IPS-18a (cell line): ENCODE measurements at regions not wholly inside any gene's neighbourhood (a gene's known extent, or its start where the extent isn't known, plus 50 kb on each side); places are given as distances from the start of the nearest gene placed in this dataset.

Experiments
- H3K27ac ChIP-seq: one replicate; pipeline ENCODE4 v1.5.1; 2013; ENCODE audit warnings: low read length
- H3K27me3 ChIP-seq: one replicate; pipeline ENCODE4 v1.6.1; 2013; ENCODE audit warnings: mild to moderate bottlenecking, low read length; ENCODE audit not compliant: control insufficient read depth, insufficient read depth
- H3K36me3 ChIP-seq: one replicate; pipeline ENCODE4 v1.6.1; 2013; ENCODE audit warnings: low read depth, low read length; ENCODE audit not compliant: control insufficient read depth
- H3K4me1 ChIP-seq: one replicate; pipeline ENCODE4 v1.6.1; 2013; ENCODE audit warnings: low read depth, low read length; ENCODE audit not compliant: control insufficient read depth
- H3K4me3 ChIP-seq: one replicate; pipeline ENCODE4 v1.5.1; 2013; ENCODE audit warnings: low read length
- H3K9ac ChIP-seq: one replicate; pipeline ENCODE4 v1.6.1; 2013; ENCODE audit warnings: mild to moderate bottlenecking, low read length, moderate library complexity
- H3K9me3 ChIP-seq: one replicate; pipeline ENCODE4 v1.6.1; 2013; ENCODE audit warnings: low read depth, low read length; ENCODE audit not compliant: control insufficient read depth

DNA sequence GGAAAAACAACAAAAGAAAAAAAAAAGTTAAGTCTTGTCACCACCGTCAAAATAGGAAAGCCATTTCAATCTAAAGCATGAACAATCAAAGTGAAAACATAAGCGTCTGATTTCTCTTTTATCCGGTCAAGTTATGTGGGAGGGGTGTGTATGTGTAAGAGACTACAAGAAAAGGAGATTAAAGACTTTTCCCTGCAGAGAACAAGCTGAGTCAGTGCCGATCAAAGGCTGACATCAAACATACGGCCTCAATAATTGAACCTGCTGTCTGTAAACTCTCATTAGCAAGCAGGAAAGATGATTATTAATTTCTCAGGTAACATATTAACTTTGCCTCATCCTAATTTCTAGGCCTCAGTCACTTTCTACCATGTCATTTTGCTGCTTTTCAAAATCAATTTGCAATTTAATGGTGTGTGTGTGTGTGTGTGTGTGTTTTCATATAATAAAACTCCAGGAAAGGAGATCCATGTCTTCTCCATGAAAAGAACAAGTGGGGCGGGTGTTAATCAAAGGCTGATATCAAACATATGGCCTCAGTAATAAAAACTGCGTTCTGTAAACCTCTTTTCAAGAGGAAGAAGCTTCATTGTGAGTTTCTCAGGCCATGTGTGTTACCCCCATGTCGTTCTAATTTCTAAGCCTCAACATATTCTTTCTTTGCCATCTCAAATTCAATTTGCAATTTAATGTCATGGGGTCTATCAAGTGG is 649.1 kb upstream of the SORCS1 start:
- no peaks in the 10 kb centered on the region for H3K9me3 ChIP-seq
- H3K27ac ChIP-seq = no peak overlapping the region
- H3K36me3 ChIP-seq = no peaks in the 10 kb centered on the region
- no peak overlapping the region for H3K9ac ChIP-seq
- no peaks in the 10 kb centered on the region for H3K4me1 ChIP-seq
- H3K27me3 ChIP-seq = no peaks in the 10 kb centered on the region
- no peak overlapping the region for H3K4me3 ChIP-seq

DNA sequence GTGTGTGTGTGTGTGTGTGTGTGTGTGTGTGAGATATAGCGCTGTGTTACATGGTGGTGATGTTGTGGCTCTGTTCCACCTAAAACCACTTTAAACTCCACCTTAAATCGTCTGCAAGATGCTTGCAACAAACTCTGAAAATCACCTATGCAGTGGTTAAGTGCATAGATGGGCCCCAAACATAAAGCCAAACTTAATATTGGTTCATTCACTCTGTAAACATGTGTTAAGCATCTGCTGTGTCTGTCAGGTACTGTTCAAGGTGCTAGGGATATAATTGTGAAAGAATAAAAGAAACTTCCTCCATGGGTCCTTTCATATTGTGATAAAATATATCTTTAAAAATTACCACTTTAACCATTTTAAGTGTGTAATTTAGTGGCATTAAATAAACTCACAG is 645.4 kb upstream of the SORCS1 start:
- Histone ChIP-seq H3K27me3 (no peaks in the 10 kb centered on the region), H3K27ac (no peak overlapping the region), H3K4me1 (no peaks in the 10 kb centered on the region), H3K4me3 (no peak overlapping the region), H3K9ac (no peak overlapping the region), H3K9me3 (no peaks in the 10 kb centered on the region), H3K36me3 (no peaks in the 10 kb centered on the region)

DNA sequence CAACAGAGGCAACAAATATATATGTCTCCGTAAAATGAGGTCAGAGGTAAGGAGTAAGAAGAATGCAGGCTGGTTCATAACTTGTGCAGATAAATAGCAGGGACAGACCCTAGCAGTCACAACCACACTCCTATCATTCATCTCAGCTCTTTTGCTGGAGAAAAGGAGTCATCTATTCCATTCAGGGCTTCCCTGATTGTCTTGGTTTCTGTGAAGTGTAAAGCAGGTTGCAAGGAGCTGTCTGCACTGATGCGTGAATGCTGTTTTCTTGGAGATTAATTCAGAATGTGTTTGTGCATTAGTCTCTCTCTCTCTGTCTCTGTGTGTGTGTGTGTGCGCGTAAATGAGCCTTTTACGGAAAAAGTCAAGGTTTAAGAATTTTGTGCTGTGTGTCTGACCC is 643.3 kb upstream of the SORCS1 start:
- no peak overlapping the region for H3K4me3 ChIP-seq
- no peaks in the 10 kb centered on the region for H3K4me1 ChIP-seq

DNA sequence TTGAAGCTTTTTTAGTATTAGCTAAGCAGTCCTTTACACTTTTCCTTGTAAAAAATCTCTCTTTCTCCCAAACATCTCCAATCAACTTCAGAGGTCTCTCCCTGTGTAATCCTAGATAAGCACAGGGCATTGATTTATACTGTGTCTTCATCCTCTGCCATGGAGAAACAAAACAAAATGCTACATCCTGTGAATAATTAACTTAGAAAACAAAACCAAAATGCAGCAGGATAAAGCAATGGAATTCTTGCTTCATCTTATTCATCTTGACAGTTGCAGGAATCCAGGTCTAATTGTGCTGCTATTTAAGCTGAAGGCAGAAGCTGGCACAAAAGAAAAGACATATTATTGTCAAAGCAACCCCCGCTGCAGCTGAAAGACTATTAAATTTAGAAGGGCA is 641.5 kb upstream of the SORCS1 start:
- no peak overlapping the region for H3K27ac ChIP-seq
- H3K4me3 ChIP-seq = no peak overlapping the region
- H3K9ac ChIP-seq = no peak overlapping the region
- H3K4me1 ChIP-seq = no peaks in the 10 kb centered on the region
- no peaks in the 10 kb centered on the region for H3K27me3 ChIP-seq
- H3K36me3 ChIP-seq = no peaks in the 10 kb centered on the region
- no peaks in the 10 kb centered on the region for H3K9me3 ChIP-seq

More for the DNA sequence above, 643.3 kb upstream of the SORCS1 start:
- H3K9me3 ChIP-seq = no peaks in the 10 kb centered on the region
- H3K36me3 ChIP-seq = no peaks in the 10 kb centered on the region
- no peak overlapping the region for H3K9ac ChIP-seq
- H3K27me3 ChIP-seq = no peaks in the 10 kb centered on the region
- no peak overlapping the region for H3K27ac ChIP-seq

GRCh38 chr10:107803546-107803945 is 639.0 kb upstream of the SORCS1 start:
- Histone ChIP-seq H3K27me3 (no peaks in the 10 kb centered on the region), H3K27ac (no peak overlapping the region), H3K36me3 (no peaks in the 10 kb centered on the region), H3K9ac (no peak overlapping the region), H3K9me3 (no peaks in the 10 kb centered on the region), H3K4me3 (no peak overlapping the region), H3K4me1 (no peaks in the 10 kb centered on the region)

GRCh38 chr10:107800061-107800460 is 635.6 kb upstream of the SORCS1 start:
- Histone ChIP-seq H3K36me3 (no peaks in the 10 kb centered on the region), H3K4me1 (no peaks in the 10 kb centered on the region), H3K4me3 (no peak overlapping the region), H3K27me3 (no peaks in the 10 kb centered on the region), H3K27ac (no peak overlapping the region), H3K9me3 (no peaks in the 10 kb centered on the region), H3K9ac (no peak overlapping the region)

- Histone ChIP-seq H3K27me3 (no peaks in the 10 kb centered on the region), H3K4me3 (no peak overlapping the region), H3K36me3 (no peaks in the 10 kb centered on the region), H3K4me1 (no peaks in the 10 kb centered on the region), H3K9ac (no peak overlapping the region), H3K9me3 (peaks cover 4% of the 10 kb centered on the region), H3K27ac (no peak overlapping the region)
These were observed 625.8 kb upstream of the SORCS1 start for GRCh38 chr10:107790271-107790670.

DNA sequence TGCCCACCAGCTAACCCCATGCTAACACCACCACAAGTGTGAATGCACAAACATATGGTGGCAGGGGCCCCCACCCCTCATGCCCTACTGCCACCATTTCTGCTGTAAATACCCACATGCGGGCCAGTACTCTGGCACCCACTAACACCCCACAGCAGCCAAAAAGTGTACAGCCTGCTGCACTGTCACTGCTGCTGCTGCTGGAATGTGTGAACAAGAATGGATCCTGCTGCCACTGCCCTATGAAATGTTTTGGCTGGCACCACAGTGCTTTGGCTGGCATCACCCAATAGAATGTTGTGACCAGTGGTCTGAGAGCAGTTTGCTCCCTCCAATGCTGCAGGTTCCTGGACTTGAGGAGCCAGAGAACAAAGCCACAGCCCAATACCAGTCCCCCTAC is 606.6 kb upstream of the SORCS1 start:
- H3K9me3 ChIP-seq = no peaks in the 10 kb centered on the region
- H3K27me3 ChIP-seq = no peaks in the 10 kb centered on the region
- H3K4me3 ChIP-seq = no peak overlapping the region
- no peak overlapping the region for H3K27ac ChIP-seq
- H3K9ac ChIP-seq = no peak overlapping the region
- H3K36me3 ChIP-seq = no peaks in the 10 kb centered on the region
- peaks cover 2% of the 10 kb centered on the region for H3K4me1 ChIP-seq

DNA sequence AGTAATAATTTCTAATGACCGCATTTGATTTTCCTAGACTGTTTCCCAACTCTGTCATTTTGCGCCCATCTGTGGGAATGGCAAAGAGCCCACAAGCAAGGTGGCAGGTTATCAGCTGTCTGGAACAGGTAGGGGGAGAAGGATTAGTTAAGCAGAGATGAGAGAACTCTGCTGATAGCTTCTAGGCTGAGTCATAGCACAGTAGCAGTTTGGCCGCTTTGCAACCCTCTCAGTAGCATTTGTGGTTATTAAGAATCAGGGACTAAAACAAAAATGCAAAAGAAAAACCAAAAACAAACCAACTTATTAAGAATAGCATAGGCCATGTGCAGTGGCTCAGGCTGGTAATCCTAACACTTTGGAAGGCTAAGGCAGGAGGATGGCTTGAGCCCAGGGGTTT is 602.7 kb upstream of the SORCS1 start:
- no peaks in the 10 kb centered on the region for H3K9me3 ChIP-seq
- H3K27me3 ChIP-seq = no peaks in the 10 kb centered on the region
- H3K27ac ChIP-seq = no peak overlapping the region
- no peaks in the 10 kb centered on the region for H3K36me3 ChIP-seq
- H3K4me1 ChIP-seq = peaks cover 7% of the 10 kb centered on the region
- no peak overlapping the region for H3K9ac ChIP-seq
- no peak overlapping the region for H3K4me3 ChIP-seq

DNA sequence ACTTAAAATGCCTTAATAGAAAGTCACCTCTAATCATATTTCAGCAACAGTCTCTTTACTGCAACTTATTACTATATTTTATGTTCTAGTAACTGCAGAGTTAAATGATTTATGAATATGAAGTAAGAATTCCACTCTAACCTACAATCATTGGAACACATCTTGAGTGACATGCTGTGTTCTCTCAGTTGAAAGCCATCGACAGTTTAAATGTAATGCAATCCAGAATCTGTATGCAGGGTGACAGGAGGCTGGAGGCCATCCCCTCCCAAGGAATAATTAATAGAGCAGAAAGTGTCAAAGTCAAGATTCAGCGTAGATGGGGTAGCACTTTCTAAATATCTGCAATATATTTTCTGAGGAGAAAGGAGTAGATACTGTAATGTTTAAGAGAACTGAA is 590.3 kb upstream of the SORCS1 start:
- Histone ChIP-seq H3K9me3 (no peaks in the 10 kb centered on the region), H3K36me3 (no peaks in the 10 kb centered on the region), H3K4me3 (no peak overlapping the region), H3K9ac (no peak overlapping the region), H3K27ac (no peak overlapping the region), H3K27me3 (no peaks in the 10 kb centered on the region), H3K4me1 (no peaks in the 10 kb centered on the region)

DNA sequence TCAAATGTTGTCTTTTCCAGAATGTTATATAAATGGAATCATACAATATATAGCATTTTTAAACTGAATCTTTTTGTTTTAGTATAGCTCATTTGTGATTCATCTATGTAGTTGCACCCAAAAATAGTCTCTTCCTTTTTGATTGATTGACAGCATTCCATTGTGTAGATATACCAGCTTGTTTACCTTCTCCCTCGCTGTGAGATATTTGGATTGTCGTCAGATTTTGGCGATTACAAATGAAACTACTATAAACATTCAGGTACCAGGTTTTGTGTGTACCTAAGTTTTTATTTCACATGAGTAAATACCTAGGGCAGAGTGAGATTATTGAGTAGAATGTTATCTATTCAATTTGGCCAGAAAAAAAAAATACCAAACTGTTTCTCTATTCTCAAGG is 584.7 kb upstream of the SORCS1 start:
- Histone ChIP-seq H3K27ac (no peak overlapping the region), H3K9ac (no peak overlapping the region), H3K36me3 (no peaks in the 10 kb centered on the region), H3K27me3 (no peaks in the 10 kb centered on the region), H3K4me3 (no peak overlapping the region), H3K4me1 (no peaks in the 10 kb centered on the region), H3K9me3 (no peaks in the 10 kb centered on the region)

- no peak overlapping the region for H3K9ac ChIP-seq
- H3K4me1 ChIP-seq = no peaks in the 10 kb centered on the region
- H3K27ac ChIP-seq = no peak overlapping the region
- no peaks in the 10 kb centered on the region for H3K9me3 ChIP-seq
- no peaks in the 10 kb centered on the region for H3K36me3 ChIP-seq
- no peak overlapping the region for H3K4me3 ChIP-seq
- no peaks in the 10 kb centered on the region for H3K27me3 ChIP-seq
These were observed 583.3 kb upstream of the SORCS1 start for GRCh38 chr10:107747851-107748250.
